ENCODE measurements at regions not wholly inside any gene's neighbourhood (a gene's known extent, or its start where the extent isn't known, plus 50 kb on each side); places are given as distances from the start of the nearest gene placed in this dataset.

DNA sequence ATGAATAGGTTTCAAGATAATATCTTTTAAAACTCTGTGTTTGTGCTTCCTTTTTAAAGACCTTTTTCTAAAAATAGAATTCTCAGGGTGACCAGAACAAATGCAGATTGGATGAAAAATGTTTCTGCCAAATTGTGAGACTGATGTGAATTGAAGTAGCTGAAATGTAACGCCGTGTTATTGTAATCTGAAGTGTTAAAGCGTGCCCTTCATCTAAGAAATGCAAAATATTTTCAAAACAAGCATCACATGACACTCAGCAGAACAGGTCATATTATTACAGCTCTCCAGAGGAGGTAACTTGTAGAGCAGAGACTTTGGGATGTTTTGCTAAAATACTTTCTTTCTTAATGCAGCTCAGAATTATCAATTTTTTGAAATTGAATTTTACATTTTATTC is 90.0 kb upstream of the PLEKHA5 start:
- H3K36me3 ChIP-seq = no peaks in the 10 kb centered on the region
- no peaks in the 10 kb centered on the region for H3K27me3 ChIP-seq
- intact Hi-C loops (cut with DNase I) = no loop called here
- H3K4me1 ChIP-seq = peaks cover 17% of the 10 kb centered on the region
- H3K9me3 ChIP-seq = no peaks in the 10 kb centered on the region
- ATAC-seq (peak; percentile 30), DNase-seq (no peak)
- TF ChIP-seq, protein P1, sequence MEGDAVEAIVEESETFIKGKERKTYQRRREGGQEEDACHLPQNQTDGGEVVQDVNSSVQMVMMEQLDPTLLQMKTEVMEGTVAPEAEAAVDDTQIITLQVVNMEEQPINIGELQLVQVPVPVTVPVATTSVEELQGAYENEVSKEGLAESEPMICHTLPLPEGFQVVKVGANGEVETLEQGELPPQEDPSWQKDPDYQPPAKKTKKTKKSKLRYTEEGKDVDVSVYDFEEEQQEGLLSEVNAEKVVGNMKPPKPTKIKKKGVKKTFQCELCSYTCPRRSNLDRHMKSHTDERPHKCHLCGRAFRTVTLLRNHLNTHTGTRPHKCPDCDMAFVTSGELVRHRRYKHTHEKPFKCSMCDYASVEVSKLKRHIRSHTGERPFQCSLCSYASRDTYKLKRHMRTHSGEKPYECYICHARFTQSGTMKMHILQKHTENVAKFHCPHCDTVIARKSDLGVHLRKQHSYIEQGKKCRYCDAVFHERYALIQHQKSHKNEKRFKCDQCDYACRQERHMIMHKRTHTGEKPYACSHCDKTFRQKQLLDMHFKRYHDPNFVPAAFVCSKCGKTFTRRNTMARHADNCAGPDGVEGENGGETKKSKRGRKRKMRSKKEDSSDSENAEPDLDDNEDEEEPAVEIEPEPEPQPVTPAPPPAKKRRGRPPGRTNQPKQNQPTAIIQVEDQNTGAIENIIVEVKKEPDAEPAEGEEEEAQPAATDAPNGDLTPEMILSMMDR (IDR thresholded peaks at IDR 0.05) = no peak
- H3K4me3 ChIP-seq = no peak overlapping the region
- H3K27ac ChIP-seq = no peak overlapping the region

DNA sequence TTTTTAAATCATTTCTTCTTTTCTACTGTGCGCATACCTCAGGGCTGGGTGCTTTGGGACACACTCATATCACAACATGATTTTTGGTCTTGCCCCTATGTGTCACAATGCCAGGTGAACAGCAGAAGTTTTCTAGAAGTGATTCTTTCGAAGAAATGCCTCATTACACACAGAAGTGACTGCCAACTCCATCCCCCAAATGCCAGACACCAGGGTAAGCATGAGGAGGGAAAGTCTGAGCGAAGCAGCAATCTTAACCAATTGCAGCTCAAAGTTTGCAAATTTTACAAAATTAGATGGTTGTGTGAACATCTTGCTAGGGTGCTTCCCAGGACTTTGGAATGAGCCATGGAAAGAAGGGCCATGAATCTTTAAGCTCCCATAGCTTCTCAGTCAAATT is 87.3 kb upstream of the PLEKHA5 start:
- H3K4me3 ChIP-seq = no peak overlapping the region
- TF ChIP-seq, protein P1 (IDR thresholded peaks at IDR 0.05) = no peak
- H3K4me1 ChIP-seq = peaks cover 5% of the 10 kb centered on the region
- no peaks in the 10 kb centered on the region for H3K36me3 ChIP-seq
- no peaks in the 10 kb centered on the region for H3K9me3 ChIP-seq
- H3K27me3 ChIP-seq = no peaks in the 10 kb centered on the region
- ATAC-seq = no peak
- H3K27ac ChIP-seq = no peak overlapping the region
- no peak for DNase-seq
- intact Hi-C loops (cut with DNase I) = no loop called here

DNA sequence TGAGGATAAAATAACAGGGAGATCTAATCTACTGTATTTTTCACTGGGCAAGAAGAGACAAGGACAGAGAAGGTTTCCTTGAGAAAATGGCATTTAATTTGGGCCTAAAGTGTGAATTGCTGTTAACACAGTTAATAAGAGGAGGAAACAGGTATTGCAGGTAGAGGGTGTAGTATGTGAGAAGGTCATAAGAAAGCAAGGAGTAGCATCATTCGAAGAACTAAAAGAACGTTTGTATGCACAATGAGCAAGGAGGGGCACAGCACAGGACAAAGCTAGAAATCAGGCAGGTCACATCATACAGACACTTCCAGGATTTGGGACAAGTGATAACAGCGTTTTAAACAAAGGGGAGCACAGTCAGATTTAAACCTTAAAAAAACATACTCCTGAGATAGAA is 85.1 kb upstream of the PLEKHA5 start:
- no peaks in the 10 kb centered on the region for H3K36me3 ChIP-seq
- no peak overlapping the region for H3K27ac ChIP-seq
- no peak overlapping the region for H3K4me3 ChIP-seq
- DNase-seq (no peak), ATAC-seq (no peak)
- TF ChIP-seq, protein P1 (IDR thresholded peaks at IDR 0.05) = no peak
- intact Hi-C loops (cut with DNase I) = no loop called here
- no peaks in the 10 kb centered on the region for H3K4me1 ChIP-seq
- no peaks in the 10 kb centered on the region for H3K27me3 ChIP-seq
- no peaks in the 10 kb centered on the region for H3K9me3 ChIP-seq

DNA sequence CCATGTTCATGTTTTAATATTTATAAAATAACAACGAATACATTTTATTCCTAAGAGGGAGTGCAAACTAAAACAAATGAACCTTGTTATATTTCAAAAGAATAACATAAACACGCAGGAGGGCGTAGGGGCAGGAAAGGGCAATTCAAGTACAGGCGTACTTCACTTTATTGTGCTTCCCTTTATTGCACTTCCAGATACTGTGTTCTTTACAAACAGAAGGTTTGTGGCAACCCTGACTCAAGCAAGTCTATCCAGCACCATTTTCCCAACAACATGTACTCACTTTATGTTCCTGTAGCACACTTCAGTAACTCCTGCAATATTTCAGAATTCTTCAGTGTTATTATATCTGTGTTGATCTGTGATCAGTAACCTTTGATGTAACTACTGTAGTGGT is 84.6 kb upstream of the PLEKHA5 start:
- H3K36me3 ChIP-seq = no peaks in the 10 kb centered on the region
- no peak overlapping the region for H3K27ac ChIP-seq
- ATAC-seq = no peak
- no peaks in the 10 kb centered on the region for H3K27me3 ChIP-seq
- TF ChIP-seq, protein P1 (IDR thresholded peaks at IDR 0.05) = no peak
- no peak overlapping the region for H3K4me3 ChIP-seq
- H3K4me1 ChIP-seq = no peaks in the 10 kb centered on the region
- no peaks in the 10 kb centered on the region for H3K9me3 ChIP-seq
- intact Hi-C loops (cut with DNase I) = no loop called here
- DNase-seq = no peak

DNA sequence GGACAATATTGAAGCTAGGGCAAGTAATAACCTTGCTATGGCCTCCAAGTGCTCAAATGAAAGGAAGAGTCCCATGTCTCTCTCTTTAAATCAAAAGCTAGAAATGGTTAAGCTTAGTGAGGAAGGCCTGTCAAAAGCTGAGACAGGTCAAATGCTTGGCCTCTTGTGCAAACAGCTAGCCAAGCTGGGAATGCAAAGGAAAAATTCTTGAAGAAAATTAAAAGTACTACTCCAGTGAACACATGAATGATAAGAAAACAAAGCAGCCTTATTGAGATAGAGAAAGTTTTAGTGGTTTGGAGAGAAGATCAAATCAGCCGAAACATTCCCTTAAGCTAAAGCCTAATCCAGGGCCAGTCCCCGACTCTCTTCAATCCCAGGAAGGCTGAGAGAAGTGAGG is 84.1 kb upstream of the PLEKHA5 start:
- TF ChIP-seq, protein P1 (IDR thresholded peaks at IDR 0.05) = no peak
- Histone ChIP-seq H3K4me1 (no peaks in the 10 kb centered on the region), H3K27me3 (no peaks in the 10 kb centered on the region), H3K27ac (no peak overlapping the region), H3K9me3 (no peaks in the 10 kb centered on the region), H3K36me3 (no peaks in the 10 kb centered on the region), H3K4me3 (no peak overlapping the region)
- DNase-seq (no peak), ATAC-seq (no peak)
- intact Hi-C loops (cut with DNase I) = no loop called here

DNA sequence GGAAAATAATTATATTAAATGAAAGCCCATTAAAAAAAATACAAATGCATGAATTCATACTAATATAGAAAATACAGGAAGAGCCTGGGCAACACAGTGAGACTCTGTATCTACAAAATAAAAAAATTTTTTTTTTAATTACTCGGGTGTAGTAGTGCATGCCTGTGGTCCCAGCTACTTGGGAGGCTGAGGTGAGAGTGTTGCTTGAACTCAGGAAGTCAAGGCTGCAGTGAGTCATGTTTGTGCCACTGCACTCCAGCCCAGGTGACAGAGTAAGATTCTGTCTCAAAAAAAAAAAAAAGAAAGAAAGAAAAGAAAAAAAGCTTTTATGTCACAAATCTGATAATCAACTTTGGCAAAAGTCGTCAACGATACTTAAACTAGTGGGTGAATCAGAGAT is 80.6 kb upstream of the PLEKHA5 start:
- no peak overlapping the region for H3K27ac ChIP-seq
- TF ChIP-seq, protein P1 (IDR thresholded peaks at IDR 0.05) = no peak
- DNase-seq (no peak), ATAC-seq (no peak)
- no peaks in the 10 kb centered on the region for H3K27me3 ChIP-seq
- H3K4me3 ChIP-seq = no peak overlapping the region
- intact Hi-C loops (cut with DNase I) = no loop called here
- H3K36me3 ChIP-seq = no peaks in the 10 kb centered on the region
- no peaks in the 10 kb centered on the region for H3K4me1 ChIP-seq
- no peaks in the 10 kb centered on the region for H3K9me3 ChIP-seq
